K562 (cell line): ENCODE measurements at regions not wholly inside any gene's neighbourhood (a gene's known extent, or its start where the extent isn't known, plus 50 kb on each side); places are given as distances from the start of the nearest gene placed in this dataset.

ENCODE experiments used
- MGA ChIP-seq: fragments of 450-650 bp; IDR thresholded peaks from 2 replicates; pipeline ENCODE4 v1.6.1; 2016; ENCODE audit warnings: mild to moderate bottlenecking, moderate library complexity
- PHF21A ChIP-seq: fragments of 450-650 bp; IDR thresholded peaks from 2 replicates; pipeline ENCODE4 v1.6.1; 2017; ENCODE audit warnings: low read depth, borderline replicate concordance
- POLR2G ChIP-seq: fragments of 200-400 bp; formaldehyde crosslinking; IDR thresholded peaks from 2 replicates; pipeline ENCODE4 v1.6.1; 2017; ENCODE audit warnings: low read depth, mild to moderate bottlenecking, antibody characterized with exemption, low read length, moderate library complexity
- TBL1XR1 ChIP-seq, 2 experiments: IDR thresholded peaks; 2 replicates each; pipeline ENCODE4 v1.6.1; 2012; ENCODE audit warnings: improper control_type of control experiment in 2 of 2, low read length in 2 of 2, mild to moderate bottlenecking in 1 of 2

- TF ChIP-seq MGA (no peak), TBL1XR1 (IDR thresholded peaks at IDR 0.05; ENCODE audit: low read length in 2 of 2) (no peak), POLR2G (no peak), PHF21A (no peak)
Measured at GRCh38 chr3:104723000-104723399, 643.7 kb upstream of the ALCAM start (continued).
